ENCODE measurements at regions not wholly inside any gene's neighbourhood (a gene's known extent, or its start where the extent isn't known, plus 50 kb on each side); places are given as distances from the start of the nearest gene placed in this dataset.
"Not testable (repeated sequence)": the region's sequence is repeated elsewhere in the genome, so short reads cannot be mapped to it uniquely, and the experiment has no call there.

- ChIA-PET CTCF (no interaction called here), POLR2A (no interaction called here)
- no peak for TF ChIP-seq ELF4 (IDR thresholded peaks at IDR 0.05)
- TF ChIP-seq PKNOX1 (IDR thresholded peaks at IDR 0.05): no peak
- TF ChIP-seq LEF1 (IDR thresholded peaks at IDR 0.05; ENCODE audit: borderline replicate concordance): no peak
- TF ChIP-seq FOXK2 (IDR thresholded peaks at IDR 0.05): no peak
- TF ChIP-seq L3MBTL2 (conservative IDR thresholded peaks at IDR 0.05): no peak
- TF ChIP-seq TARDBP (IDR thresholded peaks at IDR 0.05): no peak
- no peak for TF ChIP-seq FOXA1 (IDR thresholded peaks at IDR 0.05)
- no peak for TF ChIP-seq HDGF (IDR thresholded peaks at IDR 0.05; ENCODE audit: borderline replicate concordance)
- TF ChIP-seq SP1 (IDR thresholded peaks at IDR 0.05): no peak
- no peak for DNase-seq (ENCODE audit: extremely low spot score)
Observed at GRCh38 chr10:78604721-78605120, 464.0 kb upstream of the ZMIZ1 start.

GRCh38 chr10:78605800-78606350 lies 462.9 kb upstream of the ZMIZ1 start:
- ChIA-PET POLR2A (no interaction called here), CTCF (interaction anchor here (0.6 kb wide), 1 partner anchor 332 kb away, joined by 8 read pairs; no protein-coding TSS in a partner anchor)
- no peak for DNase-seq (ENCODE audit: extremely low spot score)
- no peak for TF ChIP-seq ELF4 (IDR thresholded peaks at IDR 0.05)
- TF ChIP-seq TARDBP (IDR thresholded peaks at IDR 0.05): no peak
- no peak for TF ChIP-seq SUZ12 (IDR thresholded peaks at IDR 0.05)
- TF ChIP-seq FOXM1 (IDR thresholded peaks at IDR 0.05; ENCODE audit: borderline replicate concordance): no peak
- no peak for TF ChIP-seq LEF1 (IDR thresholded peaks at IDR 0.05; ENCODE audit: borderline replicate concordance)

GRCh38 chr10:78606766-78607165 lies 462.0 kb upstream of the ZMIZ1 start:
- DNase-seq (ENCODE audit: extremely low spot score); CTCF ChIA-PET; POLR2A ChIA-PET: not testable (repeated sequence)

GRCh38 chr10:78609976-78610375 lies 458.8 kb upstream of the ZMIZ1 start:
- POLR2A ChIA-PET: no interaction called here
- CTCF ChIA-PET: no interaction called here
- DNase-seq (ENCODE audit: extremely low spot score): no peak
- TF ChIP-seq ZNF384 (IDR thresholded peaks at IDR 0.05) (no peak), L3MBTL2 (conservative IDR thresholded peaks at IDR 0.05) (no peak), FOXM1 (IDR thresholded peaks at IDR 0.05; ENCODE audit: borderline replicate concordance) (no peak), ELF4 (IDR thresholded peaks at IDR 0.05) (no peak), ARNT (IDR thresholded peaks at IDR 0.05) (no peak), PKNOX1 (IDR thresholded peaks at IDR 0.05) (no peak), TARDBP (IDR thresholded peaks at IDR 0.05) (no peak), FOXK2 (IDR thresholded peaks at IDR 0.05) (no peak), SUZ12 (IDR thresholded peaks at IDR 0.05) (no peak), LEF1 (IDR thresholded peaks at IDR 0.05; ENCODE audit: borderline replicate concordance) (no peak)

GRCh38 chr10:78613132-78613531 lies 455.6 kb upstream of the ZMIZ1 start:
- no peak for DNase-seq (ENCODE audit: extremely low spot score)
- ChIA-PET CTCF (no interaction called here), POLR2A (no interaction called here)
- TF ChIP-seq ARNT (IDR thresholded peaks at IDR 0.05) (no peak), BHLHE40 (IDR thresholded peaks at IDR 0.05; ENCODE audit: borderline replicate concordance) (no peak), HDGF (IDR thresholded peaks at IDR 0.05; ENCODE audit: borderline replicate concordance) (no peak), ELF4 (IDR thresholded peaks at IDR 0.05) (no peak), TARDBP (IDR thresholded peaks at IDR 0.05) (no peak), SUZ12 (IDR thresholded peaks at IDR 0.05) (no peak)

- CTCF ChIA-PET: no interaction called here
- POLR2A ChIA-PET: no interaction called here
- TF ChIP-seq ARNT (IDR thresholded peaks at IDR 0.05): no peak
- DNase-seq (ENCODE audit: extremely low spot score): no peak
Observed at GRCh38 chr10:78614267-78614666, 454.5 kb upstream of the ZMIZ1 start.

- CTCF ChIA-PET: no interaction called here
Observed at GRCh38 chr10:78614744-78615143, 454.0 kb upstream of the ZMIZ1 start.

More at GRCh38 chr10:78614744-78615143, 454.0 kb upstream of the ZMIZ1 start:
- TF ChIP-seq TARDBP (IDR thresholded peaks at IDR 0.05) (no peak), L3MBTL2 (conservative IDR thresholded peaks at IDR 0.05) (no peak), FOXA1 (IDR thresholded peaks at IDR 0.05) (no peak), HDGF (IDR thresholded peaks at IDR 0.05; ENCODE audit: borderline replicate concordance) (no peak), ELF4 (IDR thresholded peaks at IDR 0.05) (no peak), CTBP1 (IDR thresholded peaks at IDR 0.05; ENCODE audit: borderline replicate concordance) (no peak), LEF1 (IDR thresholded peaks at IDR 0.05; ENCODE audit: borderline replicate concordance) (no peak), ZNF384 (IDR thresholded peaks at IDR 0.05) (no peak), FOXM1 (IDR thresholded peaks at IDR 0.05; ENCODE audit: borderline replicate concordance) (no peak), FOXK2 (IDR thresholded peaks at IDR 0.05) (no peak), PKNOX1 (IDR thresholded peaks at IDR 0.05) (no peak), SP1 (IDR thresholded peaks at IDR 0.05) (no peak), SUZ12 (IDR thresholded peaks at IDR 0.05) (no peak), NFRKB (IDR thresholded peaks at IDR 0.05) (no peak), ARNT (IDR thresholded peaks at IDR 0.05) (no peak), BHLHE40 (IDR thresholded peaks at IDR 0.05; ENCODE audit: borderline replicate concordance) (no peak)
- DNase-seq (ENCODE audit: extremely low spot score): no peak
- POLR2A ChIA-PET: no interaction called here

Data from HEK293T (cell line).